ENCODE measurements at regions not wholly inside any gene's neighbourhood (a gene's known extent, or its start where the extent isn't known, plus 50 kb on each side); places are given as distances from the start of the nearest gene placed in this dataset.

DNA sequence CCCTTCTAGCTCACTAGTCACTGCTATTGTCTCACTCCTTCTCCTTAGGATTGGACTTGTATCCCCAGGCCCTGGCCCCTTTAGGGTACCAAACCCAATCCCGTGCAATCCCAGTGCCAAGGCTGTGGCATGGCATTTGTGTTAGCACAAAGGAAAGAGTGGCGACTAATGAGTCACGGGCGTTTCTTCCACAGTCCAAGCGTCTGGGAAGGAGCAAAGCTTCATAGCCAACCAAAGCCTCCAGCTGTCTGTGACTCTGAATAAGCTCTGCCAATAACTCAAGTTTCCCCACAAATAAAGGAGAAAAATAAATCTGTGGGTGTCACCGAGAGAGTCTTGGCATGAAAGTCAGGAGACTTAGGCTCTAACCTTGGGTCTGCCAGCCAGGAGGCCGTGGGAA is 54.6 kb upstream of the COX10 start:
- no peaks in the 10 kb centered on the region for H3K27me3 ChIP-seq (ENCODE audit: control insufficient read depth in 2 of 2, insufficient read depth in 2 of 2, low read length in 2 of 2)
- no peak overlapping the region for H3K4me3 ChIP-seq (replicated peaks in 1 of 3; ENCODE audit: insufficient read depth in 1 of 3, low read depth in 1 of 3, low read length in 3 of 3)
- dilution Hi-C loops (cut with MboI; ENCODE audit: extremely low pct_ligation_motif_present, low sequenced_read_pairs), result no loop called here
- H3K27ac ChIP-seq (ENCODE audit: insufficient read depth, low read depth, low read length), result no peak overlapping the region
- no peaks in the 10 kb centered on the region for H4K20me1 ChIP-seq (replicated peaks; ENCODE audit: control insufficient read depth, extremely low read depth, insufficient read depth, low read length)
- no peaks in the 10 kb centered on the region for H3K9me3 ChIP-seq (replicated peaks; ENCODE audit: control insufficient read depth, insufficient read depth, low read length)
- ChIA-PET POLR2A (no interaction called here), CTCF (no interaction called here)
- BruUV-seq (replicated peaks), result no TSS peak
- H3K36me3 ChIP-seq (ENCODE audit: control insufficient read depth in 2 of 2, extremely low read depth in 1 of 2, insufficient read depth in 2 of 2, low read length in 2 of 2), result no peaks in the 10 kb centered on the region
- DNase-seq (ENCODE audit: low read depth, low spot score), result no peak
- intact Hi-C loops (cut with micrococcal nuclease), result loop anchor here (10.0 kb wide), 1 partner anchor 290 kb away; the partner anchor contains the start of gene HS3ST3B1
- H3K79me2 ChIP-seq (ENCODE audit: control insufficient read depth, insufficient read depth, low read length), result no peaks in the 10 kb centered on the region
- H3K4me1 ChIP-seq (ENCODE audit: control insufficient read depth, extremely low read depth, insufficient read depth, low read length), result no peaks in the 10 kb centered on the region
- TF ChIP-seq JUN (IDR thresholded peaks at IDR 0.05; ENCODE audit: borderline replicate concordance, insufficient read depth, insufficient read length, low read depth) (no peak), POLR2A (IDR thresholded peaks at IDR 0.05; ENCODE audit: low read depth, low read length) (no peak)
- TF ChIP-seq, protein P1, sequence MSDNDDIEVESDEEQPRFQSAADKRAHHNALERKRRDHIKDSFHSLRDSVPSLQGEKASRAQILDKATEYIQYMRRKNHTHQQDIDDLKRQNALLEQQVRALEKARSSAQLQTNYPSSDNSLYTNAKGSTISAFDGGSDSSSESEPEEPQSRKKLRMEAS (IDR thresholded peaks at IDR 0.05; ENCODE audit: insufficient read depth, insufficient read length), result no peak
- TF ChIP-seq, protein P2, sequence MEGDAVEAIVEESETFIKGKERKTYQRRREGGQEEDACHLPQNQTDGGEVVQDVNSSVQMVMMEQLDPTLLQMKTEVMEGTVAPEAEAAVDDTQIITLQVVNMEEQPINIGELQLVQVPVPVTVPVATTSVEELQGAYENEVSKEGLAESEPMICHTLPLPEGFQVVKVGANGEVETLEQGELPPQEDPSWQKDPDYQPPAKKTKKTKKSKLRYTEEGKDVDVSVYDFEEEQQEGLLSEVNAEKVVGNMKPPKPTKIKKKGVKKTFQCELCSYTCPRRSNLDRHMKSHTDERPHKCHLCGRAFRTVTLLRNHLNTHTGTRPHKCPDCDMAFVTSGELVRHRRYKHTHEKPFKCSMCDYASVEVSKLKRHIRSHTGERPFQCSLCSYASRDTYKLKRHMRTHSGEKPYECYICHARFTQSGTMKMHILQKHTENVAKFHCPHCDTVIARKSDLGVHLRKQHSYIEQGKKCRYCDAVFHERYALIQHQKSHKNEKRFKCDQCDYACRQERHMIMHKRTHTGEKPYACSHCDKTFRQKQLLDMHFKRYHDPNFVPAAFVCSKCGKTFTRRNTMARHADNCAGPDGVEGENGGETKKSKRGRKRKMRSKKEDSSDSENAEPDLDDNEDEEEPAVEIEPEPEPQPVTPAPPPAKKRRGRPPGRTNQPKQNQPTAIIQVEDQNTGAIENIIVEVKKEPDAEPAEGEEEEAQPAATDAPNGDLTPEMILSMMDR (IDR thresholded peaks at IDR 0.05; ENCODE audit: extremely low read depth in 1 of 2, insufficient read depth in 1 of 2, low read depth in 1 of 2, low read length in 2 of 2), result no peak
- no peak overlapping the region for H2AFZ ChIP-seq (ENCODE audit: low read depth, low read length)
- no peak overlapping the region for H3K9ac ChIP-seq (replicated peaks; ENCODE audit: extremely low read depth, insufficient read depth, low read length)
- H3K4me2 ChIP-seq (ENCODE audit: insufficient read depth, low read length), result no peak overlapping the region
- no peaks in the 10 kb centered on the region for H3K9me1 ChIP-seq (replicated peaks; ENCODE audit: control insufficient read depth, extremely low read depth, insufficient read depth, low read length)
- no peak for FAIRE-seq

DNA sequence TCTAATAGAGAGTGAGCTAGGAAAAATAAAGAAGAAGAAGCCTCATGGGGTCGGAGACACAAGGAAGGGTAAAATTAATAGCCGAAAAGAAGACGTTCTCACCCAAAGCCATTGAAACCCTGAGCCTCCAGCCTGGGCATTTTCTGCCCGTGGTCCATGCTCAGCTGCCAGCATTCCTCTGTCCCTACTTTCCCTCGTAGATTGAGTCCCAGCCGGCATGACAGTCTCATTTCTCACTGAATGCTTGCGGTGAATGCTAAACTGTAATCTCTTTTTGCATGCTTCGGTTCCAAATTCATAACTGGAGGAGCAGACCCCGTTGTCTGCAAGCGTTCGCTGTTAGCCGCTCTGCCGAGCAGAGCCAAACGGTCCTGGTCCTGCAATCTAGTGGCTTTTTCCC is 54.0 kb upstream of the COX10 start:
- H2AFZ ChIP-seq (ENCODE audit: low read depth, low read length), result no peak overlapping the region
- FAIRE-seq, result no peak
- TF ChIP-seq JUN (IDR thresholded peaks at IDR 0.05; ENCODE audit: borderline replicate concordance, insufficient read depth, insufficient read length, low read depth) (no peak), MYC (IDR thresholded peaks at IDR 0.05; ENCODE audit: low read depth, low read length) (no peak), POLR2AphosphoS5 (IDR thresholded peaks at IDR 0.05; ENCODE audit: insufficient read depth, low read depth, low read length) (no peak), POLR2A (IDR thresholded peaks at IDR 0.05; ENCODE audit: low read depth, low read length) (no peak), GATA2 (IDR thresholded peaks at IDR 0.05; ENCODE audit: insufficient read depth, insufficient read length, low read depth, low read length) (no peak), FOS (IDR thresholded peaks at IDR 0.05; ENCODE audit: borderline replicate concordance, insufficient read depth, low read length) (no peak)
- no peaks in the 10 kb centered on the region for H3K4me1 ChIP-seq (ENCODE audit: control insufficient read depth, extremely low read depth, insufficient read depth, low read length)
- dilution Hi-C loops (cut with MboI; ENCODE audit: extremely low pct_ligation_motif_present, low sequenced_read_pairs) (no loop called here), intact Hi-C loops (cut with micrococcal nuclease) (loop anchor here (10.0 kb wide), 1 partner anchor 290 kb away; the partner anchor contains the start of gene HS3ST3B1)
- no peaks in the 10 kb centered on the region for H3K27me3 ChIP-seq (ENCODE audit: control insufficient read depth in 2 of 2, insufficient read depth in 2 of 2, low read length in 2 of 2)
- no peaks in the 10 kb centered on the region for H3K36me3 ChIP-seq (ENCODE audit: control insufficient read depth in 2 of 2, extremely low read depth in 1 of 2, insufficient read depth in 2 of 2, low read length in 2 of 2)
- no peak overlapping the region for H3K9ac ChIP-seq (replicated peaks; ENCODE audit: extremely low read depth, insufficient read depth, low read length)
- H4K20me1 ChIP-seq (replicated peaks; ENCODE audit: control insufficient read depth, extremely low read depth, insufficient read depth, low read length), result no peaks in the 10 kb centered on the region
- H3K9me3 ChIP-seq (replicated peaks; ENCODE audit: control insufficient read depth, insufficient read depth, low read length), result no peaks in the 10 kb centered on the region
- ChIA-PET POLR2A (interaction anchor here (0.6 kb wide), 1 partner anchor 20 kb away, joined by 3 read pairs; no protein-coding TSS in a partner anchor), CTCF (no interaction called here)
- no peak overlapping the region for H3K4me2 ChIP-seq (ENCODE audit: insufficient read depth, low read length)
- no peak overlapping the region for H3K4me3 ChIP-seq (replicated peaks in 1 of 3; ENCODE audit: insufficient read depth in 1 of 3, low read depth in 1 of 3, low read length in 3 of 3)
- DNase-seq (ENCODE audit: low read depth, low spot score), result no peak
- no peak overlapping the region for H3K27ac ChIP-seq (ENCODE audit: insufficient read depth, low read depth, low read length)
- BruUV-seq (replicated peaks), result no TSS peak
- H3K9me1 ChIP-seq (replicated peaks; ENCODE audit: control insufficient read depth, extremely low read depth, insufficient read depth, low read length), result no peaks in the 10 kb centered on the region
- no peaks in the 10 kb centered on the region for H3K79me2 ChIP-seq (ENCODE audit: control insufficient read depth, insufficient read depth, low read length)

All from endothelial cell of umbilical vein (primary cell).